WTC11 (cell line): ENCODE measurements at regions not wholly inside any gene's neighbourhood (a gene's known extent, or its start where the extent isn't known, plus 50 kb on each side); places are given as distances from the start of the nearest gene placed in this dataset.

ENCODE experiments used
- ATAC-seq: fragments of 200-7000 bp; cut with Tn5 transposase; 2 replicates; pipeline ENCODE4 v1.10.0; 2021; ENCODE audit warnings: mild to moderate bottlenecking, moderate library complexity
- CTCF ChIA-PET: fragments of 300-600 bp; sonication (Branson Sonifier 250); formaldehyde crosslinking; loops from one replicate; lab custom pipeline; 2021; ENCODE audit warnings: antibody characterized with exemption; lab: Charles Lee
- POLR2A ChIA-PET: fragments of 350-600 bp; sonication (Branson Sonifier 250); formaldehyde crosslinking; loops from one replicate; lab custom pipeline; 2021; ENCODE audit warnings: antibody characterized with exemption; lab: Charles Lee
- DNase-seq: peaks from one replicate; pipeline ENCODE4 v3.0.0; 2021; ENCODE audit warnings: low spot score
- H3K27ac Mint-ChIP-seq: 2 replicates; pipeline ENCODE4 v1.8.0; 2021; ENCODE audit warnings: mixed read lengths
- H3K27me3 Mint-ChIP-seq: 2 replicates; pipeline ENCODE4 v1.8.0; 2021; ENCODE audit warnings: low read depth, mild to moderate bottlenecking, moderate library complexity, mixed read lengths
- H3K36me3 Mint-ChIP-seq: 2 replicates; pipeline ENCODE4 v1.8.0; 2021; ENCODE audit warnings: mixed read lengths
- H3K4me1 Mint-ChIP-seq: 2 replicates; pipeline ENCODE4 v1.8.0; 2022; ENCODE audit warnings: mixed read lengths
- H3K4me3 Mint-ChIP-seq: 2 replicates; pipeline ENCODE4 v1.8.0; 2021; ENCODE audit warnings: mild to moderate bottlenecking, moderate library complexity, mixed read lengths
- H3K9me3 Mint-ChIP-seq: 2 replicates; pipeline ENCODE4 v1.8.0; 2021; ENCODE audit warnings: mixed read lengths
- ATF1 ChIP-seq: sonication (generic); formaldehyde crosslinking; IDR thresholded peaks from 2 replicates; pipeline ENCODE4 v1.8.1; 2023; ENCODE audit warnings: mild to moderate bottlenecking, moderate library complexity, missing genetic modification reagents
- FOXJ3 ChIP-seq: sonication (generic); formaldehyde crosslinking; IDR thresholded peaks from 2 replicates; pipeline ENCODE4 v1.9.0; 2021; ENCODE audit warnings: missing genetic modification reagents, mild to moderate bottlenecking, borderline replicate concordance
- FOXK1 ChIP-seq: sonication (generic); formaldehyde crosslinking; IDR thresholded peaks from 2 replicates; pipeline ENCODE4 v1.8.0; 2022; ENCODE audit warnings: mild to moderate bottlenecking, moderate library complexity, missing genetic modification reagents
- HMGA2 ChIP-seq: fragments of 250-450 bp; sonication (Bioruptor Pico); IDR thresholded peaks from 2 replicates; pipeline ENCODE4 v1.4.0; 2021; ENCODE audit warnings: mild to moderate bottlenecking, moderate library complexity
- RORB ChIP-seq: fragments of 250-450 bp; sonication (Bioruptor Pico); IDR thresholded peaks from 2 replicates; pipeline ENCODE4 v1.9.0; 2021; ENCODE audit warnings: mild to moderate bottlenecking
- SP1 ChIP-seq: sonication (generic); formaldehyde crosslinking; conservative IDR thresholded peaks from 2 replicates; pipeline ENCODE4 v1.8.1; 2022; ENCODE audit warnings: missing genetic modification reagents
- TEAD1 ChIP-seq: sonication (generic); formaldehyde crosslinking; IDR thresholded peaks from 2 replicates; pipeline ENCODE4 v1.8.0; 2022; ENCODE audit warnings: mild to moderate bottlenecking, missing genetic modification reagents
- TP53 ChIP-seq: sonication (generic); formaldehyde crosslinking; IDR thresholded peaks from 2 replicates; pipeline ENCODE4 v1.8.1; 2023; ENCODE audit warnings: mild to moderate bottlenecking, missing genetic modification reagents
- USF2 ChIP-seq: sonication (generic); formaldehyde crosslinking; IDR thresholded peaks from 2 replicates; pipeline ENCODE4 v1.8.1; 2023; ENCODE audit warnings: mild to moderate bottlenecking, missing genetic modification reagents, moderate library complexity
- ZNF121 ChIP-seq: sonication (generic); formaldehyde crosslinking; IDR thresholded peaks from 2 replicates; pipeline ENCODE4 v1.8.0; 2023; ENCODE audit warnings: missing genetic modification reagents
- ZNF219 ChIP-seq: sonication (generic); formaldehyde crosslinking; IDR thresholded peaks from 2 replicates; pipeline ENCODE4 v1.8.0; 2023; ENCODE audit warnings: missing genetic modification reagents, mild to moderate bottlenecking, borderline replicate concordance
- ZNF532 ChIP-seq: fragments of 250-450 bp; sonication (Bioruptor Pico); IDR thresholded peaks from 2 replicates; pipeline ENCODE4 v1.9.0; 2021; ENCODE audit warnings: mild to moderate bottlenecking, borderline replicate concordance
- TF ChIP-seq, protein P1 (sequence below): sonication (generic); formaldehyde crosslinking; IDR thresholded peaks from 2 replicates; pipeline ENCODE4 v1.8.0; 2023; ENCODE audit warnings: mild to moderate bottlenecking, missing genetic modification reagents
- TF ChIP-seq, protein P2 (sequence below): sonication (generic); formaldehyde crosslinking; IDR thresholded peaks from 2 replicates; pipeline ENCODE4 v1.8.0; 2023; ENCODE audit warnings: missing genetic modification reagents, mild to moderate bottlenecking, borderline replicate concordance
- TF ChIP-seq, protein P3 (sequence below): sonication (generic); formaldehyde crosslinking; IDR thresholded peaks from 2 replicates; pipeline ENCODE4 v1.8.0; 2022; ENCODE audit warnings: mild to moderate bottlenecking, missing genetic modification reagents
- TF ChIP-seq, protein P4 (sequence below): sonication (generic); formaldehyde crosslinking; IDR thresholded peaks from 2 replicates; pipeline ENCODE4 v1.8.1; 2023; ENCODE audit warnings: mild to moderate bottlenecking, moderate library complexity, missing genetic modification reagents

DNA sequence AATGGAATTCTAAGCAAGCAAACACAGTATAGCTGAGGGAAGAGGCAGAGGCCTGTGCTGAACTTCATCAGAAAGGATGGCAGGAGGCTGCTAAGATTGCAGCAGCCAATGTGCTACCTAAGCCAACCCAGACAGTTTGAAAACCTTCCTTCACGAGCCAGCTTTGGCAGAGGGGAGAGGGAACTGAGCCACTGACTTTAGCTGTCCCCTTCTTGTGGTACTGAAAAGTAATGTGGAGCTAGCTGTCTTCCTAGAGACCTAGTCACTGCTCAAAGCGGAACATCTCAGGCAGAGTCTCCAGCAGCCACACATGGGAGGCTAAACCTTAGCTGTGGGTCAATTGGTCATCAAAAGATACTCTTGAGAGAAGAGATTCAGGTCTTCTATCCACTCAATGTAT is 419.0 kb downstream of the FBXO15 start (continued):
- TF ChIP-seq FOXJ3 (CRISPR knock-in tag), result no peak
- no peak for TF ChIP-seq TP53

- H3K4me3 Mint-ChIP-seq, result no peak overlapping the region
- no peaks in the 10 kb centered on the region; the same call in 1 of the 2 replicates for H3K27me3 Mint-ChIP-seq
- H3K36me3 Mint-ChIP-seq, result no peaks in the 10 kb centered on the region
- CTCF ChIA-PET, result no interaction called here
- DNase-seq, result no peak
- POLR2A ChIA-PET, result no interaction called here
- peaks cover 2% of the 10 kb centered on the region for H3K9me3 Mint-ChIP-seq
- TF ChIP-seq ZNF121 (no peak), ZNF532 (no peak), HMGA2 (CRISPR knock-in tag) (no peak), RORB (CRISPR knock-in tag) (no peak), TEAD1 (no peak), ATF1 (CRISPR knock-in tag) (no peak), USF2 (CRISPR knock-in tag) (no peak), SP1 (CRISPR knock-in tag) (no peak), ZNF219 (no peak), FOXK1 (CRISPR knock-in tag) (no peak)
- TF ChIP-seq, protein P1, sequence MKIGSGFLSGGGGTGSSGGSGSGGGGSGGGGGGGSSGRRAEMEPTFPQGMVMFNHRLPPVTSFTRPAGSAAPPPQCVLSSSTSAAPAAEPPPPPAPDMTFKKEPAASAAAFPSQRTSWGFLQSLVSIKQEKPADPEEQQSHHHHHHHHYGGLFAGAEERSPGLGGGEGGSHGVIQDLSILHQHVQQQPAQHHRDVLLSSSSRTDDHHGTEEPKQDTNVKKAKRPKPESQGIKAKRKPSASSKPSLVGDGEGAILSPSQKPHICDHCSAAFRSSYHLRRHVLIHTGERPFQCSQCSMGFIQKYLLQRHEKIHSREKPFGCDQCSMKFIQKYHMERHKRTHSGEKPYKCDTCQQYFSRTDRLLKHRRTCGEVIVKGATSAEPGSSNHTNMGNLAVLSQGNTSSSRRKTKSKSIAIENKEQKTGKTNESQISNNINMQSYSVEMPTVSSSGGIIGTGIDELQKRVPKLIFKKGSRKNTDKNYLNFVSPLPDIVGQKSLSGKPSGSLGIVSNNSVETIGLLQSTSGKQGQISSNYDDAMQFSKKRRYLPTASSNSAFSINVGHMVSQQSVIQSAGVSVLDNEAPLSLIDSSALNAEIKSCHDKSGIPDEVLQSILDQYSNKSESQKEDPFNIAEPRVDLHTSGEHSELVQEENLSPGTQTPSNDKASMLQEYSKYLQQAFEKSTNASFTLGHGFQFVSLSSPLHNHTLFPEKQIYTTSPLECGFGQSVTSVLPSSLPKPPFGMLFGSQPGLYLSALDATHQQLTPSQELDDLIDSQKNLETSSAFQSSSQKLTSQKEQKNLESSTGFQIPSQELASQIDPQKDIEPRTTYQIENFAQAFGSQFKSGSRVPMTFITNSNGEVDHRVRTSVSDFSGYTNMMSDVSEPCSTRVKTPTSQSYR (CRISPR knock-in tag), result no peak
- TF ChIP-seq, protein P2, sequence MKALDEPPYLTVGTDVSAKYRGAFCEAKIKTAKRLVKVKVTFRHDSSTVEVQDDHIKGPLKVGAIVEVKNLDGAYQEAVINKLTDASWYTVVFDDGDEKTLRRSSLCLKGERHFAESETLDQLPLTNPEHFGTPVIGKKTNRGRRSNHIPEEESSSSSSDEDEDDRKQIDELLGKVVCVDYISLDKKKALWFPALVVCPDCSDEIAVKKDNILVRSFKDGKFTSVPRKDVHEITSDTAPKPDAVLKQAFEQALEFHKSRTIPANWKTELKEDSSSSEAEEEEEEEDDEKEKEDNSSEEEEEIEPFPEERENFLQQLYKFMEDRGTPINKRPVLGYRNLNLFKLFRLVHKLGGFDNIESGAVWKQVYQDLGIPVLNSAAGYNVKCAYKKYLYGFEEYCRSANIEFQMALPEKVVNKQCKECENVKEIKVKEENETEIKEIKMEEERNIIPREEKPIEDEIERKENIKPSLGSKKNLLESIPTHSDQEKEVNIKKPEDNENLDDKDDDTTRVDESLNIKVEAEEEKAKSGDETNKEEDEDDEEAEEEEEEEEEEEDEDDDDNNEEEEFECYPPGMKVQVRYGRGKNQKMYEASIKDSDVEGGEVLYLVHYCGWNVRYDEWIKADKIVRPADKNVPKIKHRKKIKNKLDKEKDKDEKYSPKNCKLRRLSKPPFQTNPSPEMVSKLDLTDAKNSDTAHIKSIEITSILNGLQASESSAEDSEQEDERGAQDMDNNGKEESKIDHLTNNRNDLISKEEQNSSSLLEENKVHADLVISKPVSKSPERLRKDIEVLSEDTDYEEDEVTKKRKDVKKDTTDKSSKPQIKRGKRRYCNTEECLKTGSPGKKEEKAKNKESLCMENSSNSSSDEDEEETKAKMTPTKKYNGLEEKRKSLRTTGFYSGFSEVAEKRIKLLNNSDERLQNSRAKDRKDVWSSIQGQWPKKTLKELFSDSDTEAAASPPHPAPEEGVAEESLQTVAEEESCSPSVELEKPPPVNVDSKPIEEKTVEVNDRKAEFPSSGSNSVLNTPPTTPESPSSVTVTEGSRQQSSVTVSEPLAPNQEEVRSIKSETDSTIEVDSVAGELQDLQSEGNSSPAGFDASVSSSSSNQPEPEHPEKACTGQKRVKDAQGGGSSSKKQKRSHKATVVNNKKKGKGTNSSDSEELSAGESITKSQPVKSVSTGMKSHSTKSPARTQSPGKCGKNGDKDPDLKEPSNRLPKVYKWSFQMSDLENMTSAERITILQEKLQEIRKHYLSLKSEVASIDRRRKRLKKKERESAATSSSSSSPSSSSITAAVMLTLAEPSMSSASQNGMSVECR (CRISPR knock-in tag), result no peak
- TF ChIP-seq, protein P3, sequence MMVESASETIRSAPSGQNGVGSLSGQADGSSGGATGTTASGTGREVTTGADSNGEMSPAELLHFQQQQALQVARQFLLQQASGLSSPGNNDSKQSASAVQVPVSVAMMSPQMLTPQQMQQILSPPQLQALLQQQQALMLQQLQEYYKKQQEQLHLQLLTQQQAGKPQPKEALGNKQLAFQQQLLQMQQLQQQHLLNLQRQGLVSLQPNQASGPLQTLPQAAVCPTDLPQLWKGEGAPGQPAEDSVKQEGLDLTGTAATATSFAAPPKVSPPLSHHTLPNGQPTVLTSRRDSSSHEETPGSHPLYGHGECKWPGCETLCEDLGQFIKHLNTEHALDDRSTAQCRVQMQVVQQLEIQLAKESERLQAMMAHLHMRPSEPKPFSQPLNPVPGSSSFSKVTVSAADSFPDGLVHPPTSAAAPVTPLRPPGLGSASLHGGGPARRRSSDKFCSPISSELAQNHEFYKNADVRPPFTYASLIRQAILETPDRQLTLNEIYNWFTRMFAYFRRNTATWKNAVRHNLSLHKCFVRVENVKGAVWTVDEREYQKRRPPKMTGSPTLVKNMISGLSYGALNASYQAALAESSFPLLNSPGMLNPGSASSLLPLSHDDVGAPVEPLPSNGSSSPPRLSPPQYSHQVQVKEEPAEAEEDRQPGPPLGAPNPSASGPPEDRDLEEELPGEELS (CRISPR knock-in tag), result no peak
- TF ChIP-seq, protein P4, sequence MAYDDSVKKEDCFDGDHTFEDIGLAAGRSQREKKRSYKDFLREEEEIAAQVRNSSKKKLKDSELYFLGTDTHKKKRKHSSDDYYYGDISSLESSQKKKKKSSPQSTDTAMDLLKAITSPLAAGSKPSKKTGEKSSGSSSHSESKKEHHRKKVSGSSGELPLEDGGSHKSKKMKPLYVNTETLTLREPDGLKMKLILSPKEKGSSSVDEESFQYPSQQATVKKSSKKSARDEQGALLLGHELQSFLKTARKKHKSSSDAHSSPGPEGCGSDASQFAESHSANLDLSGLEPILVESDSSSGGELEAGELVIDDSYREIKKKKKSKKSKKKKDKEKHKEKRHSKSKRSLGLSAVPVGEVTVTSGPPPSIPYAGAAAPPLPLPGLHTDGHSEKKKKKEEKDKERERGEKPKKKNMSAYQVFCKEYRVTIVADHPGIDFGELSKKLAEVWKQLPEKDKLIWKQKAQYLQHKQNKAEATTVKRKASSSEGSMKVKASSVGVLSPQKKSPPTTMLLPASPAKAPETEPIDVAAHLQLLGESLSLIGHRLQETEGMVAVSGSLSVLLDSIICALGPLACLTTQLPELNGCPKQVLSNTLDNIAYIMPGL (CRISPR knock-in tag), result no peak
- TF ChIP-seq, all 79 proteins: peak for 0
- Mint-ChIP-seq H3K27ac (no peak overlapping the region), H3K4me1 (no peaks in the 10 kb centered on the region)
- ATAC-seq, result no peak
These were observed 422.7 kb downstream of the FBXO15 start for GRCh38 chr18:73724958-73725357.
